ENCODE measurements at regions not wholly inside any gene's neighbourhood (a gene's known extent, or its start where the extent isn't known, plus 50 kb on each side); places are given as distances from the start of the nearest gene placed in this dataset.
"Not testable (repeated sequence)": the region's sequence is repeated elsewhere in the genome, so short reads cannot be mapped to it uniquely, and the experiment has no call there.

DNA sequence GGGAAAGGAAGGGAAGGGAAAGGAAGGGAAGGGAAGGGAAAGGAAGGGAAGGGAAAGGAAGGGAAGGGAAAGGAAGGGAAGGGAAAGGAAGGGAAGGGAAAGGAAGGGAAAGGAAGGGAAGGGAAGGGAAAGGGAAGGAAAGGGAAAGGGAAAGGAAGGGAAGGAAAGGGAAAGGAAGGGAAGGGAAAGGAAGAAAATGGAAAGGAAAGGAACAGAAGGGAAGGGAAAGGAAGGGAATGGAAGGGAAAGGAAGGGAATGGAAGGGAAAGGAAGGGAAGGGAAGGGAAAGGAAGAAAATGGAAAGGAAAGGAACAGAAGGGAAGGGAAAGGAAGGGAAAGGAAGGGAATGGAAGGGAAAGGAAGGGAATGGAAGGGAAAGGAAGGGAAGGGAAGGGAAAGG is 526.0 kb downstream of the RMST start:
- DNase-seq, result not testable (repeated sequence)

DNA sequence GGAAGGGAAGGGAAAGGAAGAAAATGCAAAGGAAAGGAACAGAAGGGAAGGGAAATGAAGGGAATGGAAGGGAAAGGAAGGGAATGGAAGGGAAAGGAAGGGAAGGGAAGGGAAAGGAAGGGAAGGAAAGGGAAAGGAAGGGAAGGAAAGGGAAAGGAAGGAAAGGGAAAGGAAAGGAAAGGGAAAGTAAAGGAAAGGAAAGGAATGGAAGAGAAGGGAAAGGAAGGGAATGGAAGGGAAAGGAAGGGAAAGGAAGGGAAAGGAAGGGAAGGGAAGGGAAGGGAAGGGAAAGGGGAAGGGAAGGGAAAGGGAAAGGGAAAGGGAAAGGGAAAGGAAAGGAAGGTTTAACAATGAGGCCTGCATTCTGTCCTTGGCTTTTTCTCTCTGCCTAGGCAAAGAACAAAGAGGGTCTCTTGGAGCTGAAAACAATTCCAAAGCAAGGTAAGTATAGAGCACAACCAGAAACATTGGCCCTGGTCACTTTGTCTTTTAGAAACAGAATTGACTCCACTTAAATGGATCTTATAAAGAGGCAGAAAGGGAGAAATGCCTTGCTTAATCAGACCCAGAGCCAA is 525.9 kb upstream of the TMPO start:
- no peak for DNase-seq

DNA sequence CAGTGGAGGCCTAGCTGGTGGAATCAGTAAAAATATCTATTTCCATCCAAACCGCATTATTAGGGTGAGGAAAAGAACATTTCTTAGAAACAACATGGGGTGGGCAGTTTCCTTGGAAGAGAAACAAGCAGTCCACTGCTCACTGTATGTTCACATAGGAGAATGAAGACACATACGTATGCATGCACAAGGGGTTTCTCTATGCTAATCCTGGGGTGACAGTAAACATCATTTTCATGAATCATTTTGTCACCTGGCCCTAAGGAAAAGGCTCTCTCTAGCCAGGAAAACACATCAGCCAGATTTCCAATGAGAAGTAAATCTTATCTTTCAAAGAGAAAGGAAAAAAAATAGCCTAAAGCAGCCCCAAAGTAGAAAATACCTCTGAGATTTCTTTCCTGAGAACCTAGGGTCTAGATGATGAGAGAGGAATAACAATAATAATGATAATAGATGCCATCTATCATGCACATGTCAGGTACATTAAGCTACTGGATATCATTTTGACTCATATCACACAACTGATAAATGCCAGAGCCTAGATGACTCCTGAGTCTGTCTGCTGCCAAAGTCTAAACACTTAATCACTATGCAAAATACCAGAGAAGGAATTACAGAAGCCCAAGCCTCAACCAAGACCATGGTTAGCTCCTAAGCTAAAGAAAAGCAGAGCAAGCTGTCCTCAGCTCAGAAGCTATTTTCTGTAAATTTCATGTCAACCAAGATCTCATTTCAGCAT is 520.5 kb upstream of the TMPO start:
- no peak for DNase-seq

DNA sequence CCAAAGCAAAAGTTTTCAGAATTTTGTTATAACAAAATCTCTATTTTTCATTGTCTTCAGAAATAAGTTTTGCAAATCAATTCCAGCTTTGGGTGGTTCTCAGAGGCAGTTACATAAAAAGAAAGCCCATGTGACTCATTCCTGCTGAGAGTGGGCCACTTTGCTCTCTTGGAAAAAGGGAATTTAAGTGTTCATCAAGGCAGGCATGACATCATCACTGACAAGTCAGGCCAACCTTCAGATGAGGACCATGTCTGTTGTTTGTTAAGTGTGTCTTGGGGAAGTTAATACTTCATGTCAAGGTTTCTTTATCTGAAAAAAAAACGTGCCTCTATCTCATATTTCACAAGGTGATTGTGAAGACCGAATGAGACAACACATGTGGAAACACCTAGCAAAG is 519.8 kb upstream of the TMPO start:
- DNase-seq, result no peak

DNA sequence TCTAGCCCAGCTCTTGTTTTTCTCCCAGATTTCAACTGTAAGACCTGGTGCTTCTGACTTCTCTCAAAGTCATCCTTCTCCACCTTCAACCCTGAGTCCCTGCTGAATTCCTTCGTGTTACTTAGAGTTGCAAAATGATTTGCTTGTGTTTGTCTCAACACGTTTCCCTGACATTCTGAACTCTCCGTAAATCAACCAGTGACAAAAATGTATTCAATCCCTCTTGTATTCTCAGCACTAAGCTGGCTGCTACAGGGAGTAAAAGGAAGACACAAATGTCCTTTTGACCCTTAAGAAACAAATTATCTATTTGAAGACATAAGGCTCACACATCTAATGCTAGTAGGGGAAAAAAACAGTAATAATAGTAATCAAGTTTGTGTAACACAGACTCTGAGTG is 514.0 kb upstream of the TMPO start:
- DNase-seq, result no peak

DNA sequence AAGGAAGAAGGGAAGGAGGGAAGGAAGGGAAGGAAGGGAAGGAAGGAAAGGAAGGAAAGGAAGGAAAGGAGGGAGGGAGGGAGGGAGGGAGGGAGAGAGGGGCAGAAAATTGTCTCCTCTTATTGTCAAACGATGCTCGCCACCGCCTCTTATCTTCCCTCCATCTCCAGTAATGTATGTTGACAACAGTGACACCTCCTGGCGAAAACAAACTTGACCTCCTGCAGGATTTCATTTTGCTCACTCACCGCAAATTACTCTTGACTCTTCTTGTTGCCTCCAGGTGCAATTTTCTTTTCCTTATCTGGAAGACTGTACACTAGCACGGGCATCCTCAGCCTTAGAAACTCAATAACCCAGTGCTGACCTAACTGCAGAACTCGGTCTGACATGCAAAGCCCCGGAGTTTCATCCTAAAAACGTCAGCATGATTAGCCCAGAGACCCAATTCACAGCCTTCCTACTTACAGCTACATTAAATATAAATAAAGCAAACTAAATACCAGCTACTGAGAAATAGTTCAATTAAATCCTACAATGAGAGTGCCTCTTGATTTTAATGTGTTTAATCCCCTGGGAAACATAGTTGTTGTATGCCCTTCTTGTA is 512.4 kb upstream of the TMPO start:
- DNase-seq, result peak; percentile 83

DNA sequence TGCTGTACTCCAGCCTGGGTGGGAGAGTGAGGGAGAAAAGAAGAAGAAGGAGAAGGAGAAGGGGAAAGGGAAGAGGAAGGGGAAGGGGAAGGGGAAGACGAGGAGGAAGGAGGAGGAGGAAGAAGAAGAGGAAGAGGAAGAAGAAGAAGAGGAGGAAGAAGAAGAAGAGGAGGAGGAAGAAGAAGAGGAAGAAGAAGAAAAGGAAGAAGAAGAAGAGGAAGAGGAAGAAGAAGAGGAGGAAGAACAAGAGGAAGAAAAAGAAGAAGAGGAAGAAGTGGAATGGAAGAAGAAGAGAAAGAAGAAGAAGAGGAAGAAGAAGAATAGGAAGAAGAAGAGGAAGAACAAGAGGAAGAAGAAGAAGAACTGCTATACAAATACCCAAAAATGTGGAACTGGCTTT is 507.4 kb upstream of the TMPO start:
- DNase-seq, result no peak

DNA sequence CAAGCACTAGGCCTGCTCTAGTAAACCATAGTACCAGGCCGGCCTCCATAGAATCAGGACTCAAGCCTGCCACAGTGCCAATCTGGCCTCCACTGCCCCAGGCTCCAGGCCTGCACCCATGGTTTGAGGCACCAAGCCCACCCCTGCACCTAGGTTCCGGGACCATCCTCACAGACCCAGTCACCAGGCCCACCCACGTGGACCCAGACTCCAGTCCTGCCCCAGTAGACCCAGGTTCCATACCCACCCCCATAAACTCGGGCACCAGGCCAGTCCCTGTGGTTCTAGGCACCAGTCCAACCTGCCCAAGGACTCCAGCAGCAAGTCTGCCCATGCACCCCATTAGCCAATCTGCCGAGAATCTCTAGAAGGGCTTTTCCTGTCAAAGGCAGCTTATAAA is 501.8 kb upstream of the TMPO start:
- DNase-seq, result no peak

DNA sequence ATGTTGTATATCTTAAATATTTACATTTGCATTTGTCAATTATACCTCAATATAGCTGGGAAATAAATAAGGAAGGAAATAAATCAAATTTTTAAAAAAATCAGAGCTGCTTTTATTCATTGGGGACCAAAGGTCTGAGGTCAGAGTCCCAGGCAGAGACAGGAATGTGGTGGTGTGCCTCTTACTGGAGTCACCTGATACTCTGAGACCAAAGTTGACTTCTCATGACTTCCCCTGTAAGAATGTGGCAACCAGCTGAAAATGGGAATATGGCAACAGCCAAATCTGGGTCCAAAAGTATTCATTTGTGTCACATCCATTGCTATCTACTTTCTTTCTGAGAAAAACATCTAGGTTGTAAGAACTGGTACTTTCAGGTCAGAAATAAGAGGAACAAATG is 496.6 kb upstream of the TMPO start:
- no peak for DNase-seq

DNA sequence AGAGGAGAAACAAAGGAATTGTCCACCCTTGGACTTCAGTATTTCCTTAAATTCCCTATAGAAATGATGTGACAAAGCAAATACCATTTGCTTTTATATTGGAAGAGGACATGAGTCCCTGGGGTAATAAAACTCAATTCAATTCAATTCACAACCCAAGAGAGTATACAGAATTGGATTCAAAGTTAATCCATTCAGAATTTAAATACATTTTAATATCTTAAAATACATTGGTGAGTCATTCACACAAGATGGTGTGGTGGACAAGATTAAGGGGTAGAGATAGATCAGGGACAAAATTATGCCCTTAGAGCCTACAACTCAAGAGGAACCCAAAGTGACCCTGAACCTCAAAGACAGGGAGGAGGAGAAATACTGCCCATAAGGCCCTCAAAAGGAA is 495.0 kb upstream of the TMPO start:
- DNase-seq, result no peak

DNA sequence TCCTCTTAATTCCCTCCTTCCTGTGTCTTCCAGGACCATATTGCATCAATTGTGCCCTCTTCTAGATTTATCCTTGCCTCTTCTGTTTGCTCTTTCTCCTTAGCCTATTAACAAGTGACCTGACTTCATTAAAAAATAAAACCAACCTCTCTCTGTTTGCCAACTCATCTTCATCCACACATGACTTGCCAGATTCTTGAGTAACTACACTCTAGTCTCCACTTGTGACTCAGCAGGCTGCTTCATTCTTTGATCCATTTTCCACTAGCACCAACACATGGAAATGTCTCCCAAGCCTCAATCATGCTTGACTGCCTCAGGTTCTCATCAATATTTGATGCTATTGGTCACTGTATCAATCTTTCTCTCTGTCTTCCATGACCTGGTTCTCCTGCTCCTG is 492.4 kb upstream of the TMPO start:
- no peak for DNase-seq

DNA sequence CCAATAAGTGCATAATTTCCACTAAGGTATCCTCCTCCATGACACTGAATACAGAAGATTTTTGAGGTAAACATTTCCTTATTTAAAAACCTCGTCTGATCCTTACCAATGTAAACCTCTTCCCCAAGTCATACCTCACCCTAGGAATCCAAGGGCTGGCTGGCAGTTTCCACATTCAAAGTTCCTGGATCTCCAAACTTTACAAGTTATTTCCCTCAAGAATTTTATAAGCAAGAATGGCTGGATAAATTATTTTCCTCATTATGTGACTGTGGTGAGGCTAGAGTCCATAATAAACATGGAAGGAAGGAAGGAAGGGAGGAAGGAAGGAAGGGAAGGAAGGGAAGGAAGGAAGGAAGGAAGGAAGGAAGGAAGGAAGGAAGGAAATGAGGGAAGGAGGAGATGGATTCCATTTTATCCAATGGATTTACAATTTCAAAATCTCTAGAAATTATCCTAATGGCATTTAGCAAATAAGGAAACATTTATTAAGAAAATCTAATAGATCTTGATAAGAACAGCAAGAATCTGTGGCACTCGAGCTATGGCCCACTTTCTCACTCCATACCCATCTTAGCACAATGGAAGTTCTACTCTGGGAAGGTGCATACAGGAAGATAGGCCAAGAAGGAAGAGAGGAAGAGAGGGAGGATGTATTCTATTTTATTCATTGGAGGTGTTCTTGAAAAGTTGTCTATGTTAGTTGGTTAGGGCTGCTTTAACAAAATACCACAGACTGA is 477.8 kb upstream of the TMPO start:
- no peak for DNase-seq

DNA sequence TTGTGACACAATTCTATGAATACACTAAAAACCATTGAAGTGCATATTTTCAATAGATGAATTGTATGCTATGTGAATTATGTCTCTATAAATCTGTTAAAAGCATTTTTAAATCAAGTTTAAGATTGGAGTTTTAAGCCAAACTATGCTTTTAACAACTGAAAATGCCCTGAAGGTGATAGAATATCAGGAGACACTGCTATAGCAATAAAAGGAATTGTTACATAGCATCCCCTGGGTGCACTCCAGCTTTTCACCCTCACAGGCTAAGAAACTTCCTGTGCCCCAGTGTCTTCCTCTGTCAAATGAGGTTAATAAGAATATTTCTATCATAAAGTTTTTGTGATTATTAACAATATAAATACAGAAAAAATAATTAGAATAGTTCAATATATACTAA is 472.7 kb upstream of the TMPO start:
- no peak for DNase-seq

DNA sequence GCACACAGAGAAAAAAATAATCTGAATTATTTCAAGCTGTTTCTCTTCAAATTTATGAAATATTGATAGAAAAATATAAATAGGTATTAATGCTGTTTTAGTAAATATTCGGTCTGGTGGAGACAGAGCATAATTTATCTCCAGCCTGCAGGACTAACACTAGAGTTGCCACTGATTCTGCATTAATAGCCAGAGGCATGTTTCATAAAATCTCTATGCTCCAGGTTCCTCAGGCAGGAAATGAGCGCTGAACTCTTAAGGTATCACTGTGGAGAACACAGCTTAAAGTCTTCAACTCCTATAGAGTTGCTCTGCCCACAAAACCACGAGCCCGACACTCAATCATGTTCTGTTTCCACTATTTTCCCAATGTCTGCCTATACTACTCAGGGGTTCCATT is 470.0 kb upstream of the TMPO start:
- DNase-seq, result no peak

DNA sequence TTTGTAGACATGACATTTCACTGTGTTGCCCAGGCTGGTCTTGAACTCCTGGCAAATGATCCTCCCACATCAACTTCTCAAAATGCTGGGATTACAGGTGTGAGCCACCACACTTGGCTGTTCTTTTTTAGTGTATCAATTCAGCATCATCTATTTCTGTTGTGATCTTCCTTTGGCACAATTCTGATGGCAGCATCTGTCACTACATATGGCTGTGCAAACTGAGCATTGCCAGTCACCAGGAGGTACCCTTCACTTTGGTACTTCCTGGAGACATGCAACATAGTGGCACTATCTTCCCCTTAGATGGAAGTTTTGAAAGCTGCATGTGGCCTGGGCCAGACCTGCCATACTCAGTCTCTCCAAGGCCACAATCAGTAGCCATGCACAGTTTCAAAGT is 467.1 kb upstream of the TMPO start:
- no peak for DNase-seq

DNA sequence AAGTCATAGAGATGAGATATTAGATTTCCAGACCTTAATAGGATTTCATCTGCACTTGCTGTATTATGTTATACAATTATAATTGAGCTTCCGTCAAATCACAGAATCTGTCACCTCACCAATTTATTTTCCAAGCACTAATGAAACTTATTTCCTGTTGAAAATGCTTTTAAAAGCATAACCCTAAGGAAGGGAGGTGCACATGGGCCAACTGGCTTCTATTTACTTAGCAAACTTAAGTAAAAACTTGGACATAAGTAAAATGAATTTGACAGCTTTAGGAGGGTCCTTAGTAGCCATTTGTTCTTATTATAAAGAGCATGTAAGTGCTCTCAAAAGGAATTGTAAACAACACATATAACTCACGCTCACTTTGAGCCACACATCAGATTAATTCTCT is 462.2 kb upstream of the TMPO start:
- DNase-seq, result no peak

DNA sequence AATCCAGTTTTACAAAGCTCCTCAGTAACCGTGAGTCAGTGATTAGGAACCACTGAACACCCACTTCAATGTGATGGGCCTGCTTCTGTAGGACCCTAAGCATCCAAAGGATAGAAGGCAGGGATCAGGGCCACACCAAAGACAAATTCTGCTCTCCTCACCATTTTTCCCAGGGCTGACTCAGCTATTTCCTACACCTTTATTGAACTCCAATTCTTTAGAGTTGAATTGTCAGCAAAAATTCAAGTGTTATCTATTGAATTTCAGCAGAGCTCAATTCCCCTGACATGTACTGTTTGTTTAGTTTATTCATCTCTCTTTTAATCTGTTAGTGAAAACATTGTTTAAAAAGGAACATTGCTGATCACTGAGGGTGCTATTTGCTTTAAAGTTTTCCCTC is 457.7 kb upstream of the TMPO start:
- no peak for DNase-seq

DNA sequence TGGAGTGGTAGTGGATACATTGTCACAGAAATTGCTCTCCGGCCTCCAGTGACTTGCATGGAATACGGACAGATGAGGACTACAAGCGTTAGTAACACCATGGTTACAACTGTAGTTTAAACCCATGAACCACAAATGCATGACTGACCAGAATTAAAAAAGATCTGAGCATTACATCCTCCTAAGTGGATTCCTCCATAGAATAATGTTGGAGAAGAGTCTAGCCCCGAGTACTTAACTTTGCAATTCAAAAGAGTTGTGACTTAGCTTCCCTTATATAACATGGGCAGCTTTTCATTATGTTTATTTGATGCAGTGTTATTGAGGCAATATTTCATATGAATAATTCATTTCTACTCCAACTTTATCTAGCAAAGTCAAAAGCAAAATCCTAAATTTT is 457.2 kb upstream of the TMPO start:
- DNase-seq, result no peak

DNA sequence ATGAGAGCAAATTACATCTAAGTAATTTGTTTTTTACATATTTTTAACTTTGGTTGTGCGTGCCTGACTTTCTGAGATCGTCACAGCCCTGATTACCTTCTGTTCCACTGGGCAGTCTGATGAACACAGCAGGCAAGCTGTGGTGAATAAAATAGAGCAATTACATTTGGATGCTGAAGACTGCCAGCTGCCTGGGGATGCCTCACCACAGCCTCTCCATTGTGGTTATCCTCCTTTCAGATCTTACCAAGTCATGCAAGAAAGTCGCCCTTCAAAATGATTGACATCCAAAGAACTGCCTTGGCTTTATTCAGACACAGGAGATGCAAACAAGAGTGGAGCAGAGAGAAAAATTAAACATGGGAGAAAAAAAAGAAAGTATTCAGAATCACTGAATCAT is 456.6 kb upstream of the TMPO start:
- peak; percentile 61 for DNase-seq

DNA sequence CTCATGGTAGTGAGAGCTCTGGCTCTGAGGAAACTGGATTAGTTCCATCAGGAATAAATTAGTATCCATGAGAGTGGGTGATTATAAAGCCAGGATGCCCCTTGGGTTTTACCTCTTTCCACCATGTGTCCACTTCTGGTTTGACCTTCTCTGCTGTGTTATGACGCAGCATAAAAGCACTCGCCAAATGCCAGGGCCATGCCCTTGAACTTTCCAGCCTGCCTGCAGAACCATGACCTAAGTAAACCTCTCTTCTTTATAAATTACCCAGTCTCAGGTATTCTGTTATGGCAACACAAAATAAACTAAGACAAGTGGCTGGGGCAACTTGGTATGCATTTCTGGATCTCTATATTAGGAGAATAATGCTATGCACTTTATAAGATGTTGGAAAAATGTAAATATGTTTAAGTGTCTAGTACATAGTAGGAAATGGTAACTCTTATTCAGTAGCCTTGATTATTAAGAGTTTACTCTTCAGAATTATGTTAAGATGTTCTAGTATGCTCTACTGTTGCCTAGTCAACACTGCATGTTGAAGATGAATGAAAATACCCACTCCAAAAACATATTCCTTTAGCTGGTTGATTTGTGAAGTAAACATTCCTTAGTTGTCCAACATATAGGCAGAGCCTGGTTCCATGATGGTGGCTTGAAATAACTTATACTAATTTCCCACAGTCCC is 455.6 kb upstream of the TMPO start:
- no peak for DNase-seq

DNA sequence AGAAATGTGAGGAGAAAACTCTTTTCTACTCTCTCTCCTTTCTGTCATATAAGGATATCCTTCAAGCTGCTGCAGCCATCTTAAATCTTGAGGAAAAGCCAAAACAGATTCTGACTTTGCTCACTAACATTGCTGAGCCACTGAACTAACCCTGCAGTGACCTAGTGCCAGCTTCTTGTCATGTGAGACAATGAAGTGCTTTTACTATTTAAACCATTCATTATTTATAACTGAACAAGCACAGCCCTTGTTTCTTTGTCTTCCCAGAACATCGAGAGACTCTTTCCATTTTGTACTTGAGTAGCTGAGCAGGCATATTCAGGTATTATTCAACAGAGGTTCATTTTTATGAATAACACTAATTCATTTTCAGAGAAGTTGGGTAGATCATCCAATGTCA is 455.0 kb upstream of the TMPO start:
- DNase-seq, result no peak

DNA sequence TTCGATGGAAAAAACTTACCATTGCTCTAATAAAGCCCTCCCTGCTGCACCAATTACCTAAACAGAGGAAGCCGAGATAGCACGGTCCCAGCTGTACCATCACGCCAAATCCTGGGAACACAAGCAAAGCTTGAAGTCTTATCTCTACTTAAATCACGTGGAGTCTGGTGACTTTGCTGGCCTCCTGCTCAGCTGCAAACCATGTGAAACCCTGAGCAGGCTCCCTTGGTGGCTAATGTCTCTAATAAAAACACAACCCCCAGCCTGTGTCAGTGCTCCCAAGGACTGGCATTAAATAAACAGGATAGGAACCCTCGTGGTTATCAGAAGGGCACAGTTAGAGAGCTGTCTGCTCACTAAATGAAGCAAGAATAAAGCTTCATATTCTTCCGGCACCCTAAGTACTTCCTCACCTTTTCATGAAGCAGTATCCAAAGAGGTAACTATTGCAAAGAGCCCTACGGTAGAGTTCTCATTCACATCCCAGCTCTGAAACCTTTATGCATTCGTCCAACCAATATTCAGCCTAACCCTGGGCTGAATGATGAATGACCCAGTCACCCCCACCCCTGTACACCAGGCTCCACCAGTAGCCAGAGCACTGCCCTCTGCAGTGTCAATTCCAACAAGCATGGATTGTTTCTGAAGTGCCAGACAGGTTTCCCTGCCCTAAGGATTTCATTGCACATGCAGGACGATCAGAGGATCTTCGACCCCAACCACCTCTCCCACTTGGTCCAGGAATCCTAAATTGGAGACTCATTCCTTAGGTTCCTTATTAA is 452.7 kb upstream of the TMPO start:
- peak; percentile 35 for DNase-seq

DNA sequence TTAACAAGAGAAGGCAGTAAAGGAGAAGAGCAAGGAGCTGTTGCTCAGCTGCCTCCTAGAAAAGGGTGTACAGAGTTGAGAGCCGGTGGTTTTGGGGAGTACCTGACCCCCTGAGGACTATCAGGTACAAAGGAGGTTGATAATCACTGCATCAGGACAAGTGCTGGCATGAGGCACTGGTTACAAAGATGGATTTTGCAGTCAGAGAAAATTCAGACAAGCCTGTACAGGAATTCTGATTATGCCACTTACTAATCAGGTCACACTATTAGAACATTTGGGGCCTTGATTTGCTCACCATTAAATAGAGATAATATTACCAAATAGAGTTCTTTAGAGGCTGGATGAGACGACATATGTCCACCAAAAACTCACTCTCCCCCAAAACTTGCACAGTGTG is 450.9 kb upstream of the TMPO start:
- DNase-seq, result no peak

Data from NCI-H146 (cell line).